PC-3 (cell line): ENCODE measurements at regions not wholly inside any gene's neighbourhood (a gene's known extent, or its start where the extent isn't known, plus 50 kb on each side); places are given as distances from the start of the nearest gene placed in this dataset.

Experiments
- ATAC-seq: fragments of 200-7000 bp; cut with Tn5 transposase; 2 replicates; pipeline ENCODE4 v1.9.1; 2020; ENCODE audit warnings: mild to moderate bottlenecking, moderate library complexity
- BruUV-seq: library from RNA; stranded (reverse); fragments of 400-500 nt; replicated peaks from 2 replicates; lab custom pipeline; 2021; lab: Mats Ljungman, UMichigan
- CTCF ChIA-PET: fragments of 300-600 bp; sonication (Branson Sonifier 250); formaldehyde crosslinking; loops from one replicate; lab custom pipeline; 2022; ENCODE audit warnings: antibody characterized with exemption; lab: Charles Lee
- POLR2A ChIA-PET: fragments of 300-600 bp; sonication (Branson Sonifier 250); formaldehyde crosslinking; loops from one replicate; lab custom pipeline; 2022; ENCODE audit warnings: antibody characterized with exemption; ENCODE audit not compliant: unreplicated experiment; lab: Charles Lee
- DNase-seq: peaks from one replicate; pipeline ENCODE4 v3.0.0-alpha.2; 2015
- H2AFZ ChIP-seq: fragments of 300-600 bp; sonication (generic); 2 replicates; pipeline ENCODE4 v1.6.0; 2016; ENCODE audit warnings: antibody characterized with exemption, low read length
- H3F3A ChIP-seq: fragments of 300-600 bp; sonication (generic); one replicate; pipeline ENCODE4 v1.6.0; 2017; ENCODE audit warnings: antibody characterized with exemption, low read length, control low read depth, mild to moderate bottlenecking; ENCODE audit not compliant: unreplicated experiment
- H3K27ac ChIP-seq: fragments of 300-600 bp; sonication (generic); 2 replicates; pipeline ENCODE4 v1.5.1; 2016; ENCODE audit warnings: mild to moderate bottlenecking, low read length
- H3K27me3 ChIP-seq: fragments of 300-600 bp; sonication (generic); 2 replicates; pipeline ENCODE4 v1.6.1; 2016; ENCODE audit warnings: low read length, mixed read lengths
- H3K36me3 ChIP-seq: fragments of 300-600 bp; sonication (generic); 2 replicates; pipeline ENCODE4 v1.6.1; 2016; ENCODE audit warnings: low read depth, mixed run types, low read length, mixed read lengths
- H3K4me1 ChIP-seq: fragments of 300-600 bp; sonication (generic); 2 replicates; pipeline ENCODE4 v1.5.1; 2016; ENCODE audit warnings: low read length; ENCODE audit not compliant: insufficient read depth
- H3K4me2 ChIP-seq: fragments of 300-600 bp; sonication (generic); 2 replicates; pipeline ENCODE4 v1.6.0; 2016; ENCODE audit warnings: low read length
- H3K4me3 ChIP-seq: fragments of 300-600 bp; sonication (generic); 2 replicates; pipeline ENCODE4 v1.5.1; 2016; ENCODE audit warnings: mild to moderate bottlenecking, low read length, mixed read lengths
- H3K79me2 ChIP-seq: fragments of 300-600 bp; sonication (generic); 2 replicates; pipeline ENCODE4 v1.6.1; 2017; ENCODE audit warnings: low read length, mixed read lengths
- H3K9ac ChIP-seq: fragments of 300-600 bp; sonication (generic); 2 replicates; pipeline ENCODE4 v1.6.0; 2016; ENCODE audit warnings: mild to moderate bottlenecking, low read length
- H3K9me2 ChIP-seq: fragments of 300-600 bp; sonication (generic); replicated peaks from 2 replicates; pipeline ENCODE4 v1.6.1; 2016; ENCODE audit warnings: mixed run types, low read length, mixed read lengths
- H3K9me3 ChIP-seq: fragments of 300-600 bp; sonication (generic); 2 replicates; pipeline ENCODE4 v1.6.1; 2016; ENCODE audit warnings: low read length, mixed read lengths
- H4K20me1 ChIP-seq: fragments of 300-600 bp; sonication (generic); 2 replicates; pipeline ENCODE4 v1.6.1; 2016; ENCODE audit warnings: low read length, mixed read lengths
- CTCF ChIP-seq: fragments of 300-600 bp; sonication (generic); conservative IDR thresholded peaks from 2 replicates; pipeline ENCODE4 v1.5.1; 2017; ENCODE audit warnings: antibody characterized with exemption, low read depth, mild to moderate bottlenecking, low read length
- EZH2 ChIP-seq: fragments of 300-600 bp; sonication (generic); IDR thresholded peaks from one replicate; pipeline ENCODE4 v1.6.1; 2017; ENCODE audit warnings: antibody characterized with exemption, mild to moderate bottlenecking, low read length; ENCODE audit not compliant: unreplicated experiment
- EZH2phosphoT487 ChIP-seq: fragments of 300-600 bp; sonication (generic); IDR thresholded peaks from 2 replicates; pipeline ENCODE4 v1.6.1; 2018; ENCODE audit warnings: mild to moderate bottlenecking, antibody characterized with exemption, low read length, borderline replicate concordance
- intact Hi-C: fragments of 100-400 bp; cut with micrococcal nuclease; formaldehyde crosslinking; loops from 2 replicates; pipeline ENCODE4 v1.9.0; 2023

GRCh38 chr1:69138172-69138571 lies 429.6 kb upstream of the LRRC7 start:
- Histone ChIP-seq H3K9me2 (no peaks in the 10 kb centered on the region), H3K9me3 (no peaks in the 10 kb centered on the region), H3K4me3 (no peak overlapping the region), H3F3A (no peaks in the 10 kb centered on the region), H3K27ac (no peak overlapping the region), H3K4me2 (no peak overlapping the region), H3K4me1 (no peaks in the 10 kb centered on the region), H4K20me1 (no peaks in the 10 kb centered on the region), H2AFZ (no peak overlapping the region), H3K79me2 (no peaks in the 10 kb centered on the region), H3K36me3 (no peaks in the 10 kb centered on the region), H3K9ac (no peak overlapping the region), H3K27me3 (no peaks in the 10 kb centered on the region)
- intact Hi-C loops: no loop called here
- BruUV-seq: no TSS peak
- no peak for DNase-seq
- no peak for ATAC-seq
- CTCF ChIA-PET: no interaction called here
- POLR2A ChIA-PET: no interaction called here
- TF ChIP-seq EZH2phosphoT487 (no peak), EZH2 (no peak), CTCF (no peak)

DNA sequence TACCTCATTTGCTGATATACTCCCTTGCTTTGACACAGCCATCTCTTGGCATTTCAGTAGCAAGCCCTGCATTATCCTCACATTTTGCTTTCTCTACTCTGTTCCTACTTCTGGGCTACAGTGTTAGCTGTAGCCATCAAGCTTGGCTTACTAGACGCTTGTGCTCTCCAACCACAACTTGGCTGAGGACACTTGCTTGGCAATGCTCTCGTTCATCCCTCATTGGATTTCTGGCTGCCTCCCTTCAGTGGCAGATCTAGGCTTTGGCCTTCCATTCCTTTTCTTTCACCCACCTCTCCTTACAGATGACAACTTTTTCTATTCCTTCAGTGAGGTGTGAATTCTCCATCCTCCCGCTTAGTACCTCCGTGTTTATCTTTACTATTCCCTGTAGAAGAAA lies 428.7 kb upstream of the LRRC7 start:
- H3K4me3 ChIP-seq: no peak overlapping the region
- no peaks in the 10 kb centered on the region for H3K27me3 ChIP-seq
- no peaks in the 10 kb centered on the region for H3K36me3 ChIP-seq
- H3K79me2 ChIP-seq: no peaks in the 10 kb centered on the region
- H3K4me2 ChIP-seq: no peak overlapping the region
- intact Hi-C loops: no loop called here
- ChIA-PET POLR2A (no interaction called here), CTCF (no interaction called here)
- H2AFZ ChIP-seq: no peak overlapping the region
- H3K9me2 ChIP-seq: no peaks in the 10 kb centered on the region
- no peaks in the 10 kb centered on the region for H4K20me1 ChIP-seq
- H3K9ac ChIP-seq: no peak overlapping the region
- H3K9me3 ChIP-seq: no peaks in the 10 kb centered on the region
- no TSS peak for BruUV-seq
- no peaks in the 10 kb centered on the region for H3K4me1 ChIP-seq
- ATAC-seq: no peak
- DNase-seq: no peak
- no peaks in the 10 kb centered on the region for H3F3A ChIP-seq
- no peak for TF ChIP-seq EZH2phosphoT487
- no peak for TF ChIP-seq EZH2
- no peak for TF ChIP-seq CTCF
- H3K27ac ChIP-seq: no peak overlapping the region

- ChIA-PET CTCF (no interaction called here), POLR2A (no interaction called here)
- Histone ChIP-seq H3K4me1 (no peaks in the 10 kb centered on the region), H3K4me2 (no peak overlapping the region), H3K79me2 (no peaks in the 10 kb centered on the region), H3F3A (no peaks in the 10 kb centered on the region), H3K27me3 (no peaks in the 10 kb centered on the region), H3K36me3 (no peaks in the 10 kb centered on the region), H2AFZ (no peak overlapping the region), H3K27ac (no peak overlapping the region), H3K9me3 (no peaks in the 10 kb centered on the region; the same call in 1 of the 2 replicates), H3K4me3 (no peak overlapping the region), H4K20me1 (no peaks in the 10 kb centered on the region), H3K9ac (no peak overlapping the region), H3K9me2 (no peaks in the 10 kb centered on the region)
- ATAC-seq: no peak
- intact Hi-C loops: no loop called here
- no peak for DNase-seq
- BruUV-seq: no TSS peak
- TF ChIP-seq CTCF: no peak
- no peak for TF ChIP-seq EZH2
- no peak for TF ChIP-seq EZH2phosphoT487
These were observed 421.4 kb upstream of the LRRC7 start for GRCh38 chr1:69146303-69146702.
